ENCODE measurements at regions not wholly inside any gene's neighbourhood (a gene's known extent, or its start where the extent isn't known, plus 50 kb on each side); places are given as distances from the start of the nearest gene placed in this dataset.

DNA sequence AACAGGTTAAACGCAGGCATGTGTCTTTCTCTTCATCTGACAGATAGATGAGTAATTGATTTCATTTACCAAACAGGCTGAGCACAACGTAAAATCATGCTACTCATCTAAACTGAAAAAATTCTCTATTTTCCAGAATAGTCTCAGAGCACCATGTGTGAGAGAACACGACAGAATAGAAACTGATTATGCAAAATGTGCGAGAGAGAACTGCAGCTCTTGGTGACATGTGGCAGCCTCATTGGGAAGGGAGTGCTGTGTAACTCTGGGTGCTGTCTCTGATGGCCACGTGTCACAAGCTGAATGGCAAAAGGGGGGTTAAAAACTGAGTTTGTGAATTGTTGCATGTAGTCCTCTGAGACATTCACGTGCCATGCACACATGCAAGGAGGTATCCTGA lies 143.7 kb upstream of the ATXN1 start:
- Histone ChIP-seq H3K4me2 (ENCODE audit: low read depth, low read length) (no peak overlapping the region), H3K27ac (ENCODE audit: insufficient read depth, low read length) (no peak overlapping the region), H3K23ac (ENCODE audit: low read depth, low read length) (no peak overlapping the region), H3K27me3 (ENCODE audit: control insufficient read depth, insufficient read depth, low read length) (no peaks in the 10 kb centered on the region), H3K14ac (replicated peaks; ENCODE audit: low read depth, low read length) (peak overlapping the region; percentile 48; the same call in 1 of the 2 replicates), H2BK120ac (ENCODE audit: low read depth, low read length) (peak overlapping the region; percentile 30; the same call in 1 of the 2 replicates), H2AK5ac (ENCODE audit: low read depth, low read length) (peak overlapping the region; percentile 60; the same call in 1 of the 2 replicates), H4K5ac (ENCODE audit: low read depth, low read length) (no peak overlapping the region), H3K79me1 (ENCODE audit: low read depth in 1 of 2, low read length in 2 of 2) (no peaks in the 10 kb centered on the region), H2BK20ac (ENCODE audit: low read depth, low read length) (peak overlapping the region; percentile 57; the same call in 1 of the 2 replicates), H3K4me1 (ENCODE audit: control insufficient read depth, insufficient read depth, low read length) (peaks cover 12% of the 10 kb centered on the region), H2BK5ac (ENCODE audit: low read depth, low read length, poor library complexity, severe bottlenecking) (no peak overlapping the region), H4K91ac (ENCODE audit: insufficient read depth, low read depth, low read length) (no peak overlapping the region), H2AFZ (replicated peaks; ENCODE audit: low read length, poor library complexity) (no peak overlapping the region), H3K18ac (ENCODE audit: low read depth, low read length) (no peak overlapping the region), H3K4ac (ENCODE audit: low read depth, low read length) (no peak overlapping the region), H3K56ac (ENCODE audit: extremely low read depth, insufficient read depth, low read length) (no peak overlapping the region), H3K4me3 (ENCODE audit: insufficient read depth, low read depth, low read length) (no peak overlapping the region), H3K36me3 (ENCODE audit: control insufficient read depth, insufficient read depth, low read length) (no peaks in the 10 kb centered on the region), H3K9me3 (ENCODE audit: control insufficient read depth, insufficient read depth, low read length) (no peaks in the 10 kb centered on the region), H3K9ac (ENCODE audit: low read depth, low read length) (no peak overlapping the region), H2AK9ac (replicated peaks; ENCODE audit: low read depth, low read length, poor library complexity) (no peak overlapping the region), H3K9me1 (ENCODE audit: insufficient read depth, low read length) (peaks cover 12% of the 10 kb centered on the region), H2BK15ac (ENCODE audit: low read depth, low read length) (no peak overlapping the region; the same call in 2 of the 3 replicates), H4K8ac (ENCODE audit: low read depth in 2 of 2, low read length in 2 of 2) (peak overlapping the region in 1 of 2 experiments; percentile 9; a peak in 1 of 4 replicates), H4K20me1 (ENCODE audit: insufficient read depth, low read length) (peaks cover 4% of the 10 kb centered on the region; the same call in 1 of the 2 replicates)
- CTCF ChIA-PET: no interaction called here
- WGBS, 2 experiments (ENCODE audit: extremely low coverage in 2 of 2, insufficient read length in 1 of 2): no CpG with 5 or more reads among the region's 6 CpGs
- BruUV-seq (replicated peaks): no TSS peak
- in situ Hi-C loops (cut with MboI; ENCODE audit: low sequenced_read_pairs): no loop called here
- ATAC-seq (ENCODE audit: low read depth) (no peak), DNase-seq (no peak)
- no peak for TF ChIP-seq RCOR1 (IDR thresholded peaks at IDR 0.05; ENCODE audit: insufficient replicate concordance, low read length)
- TF ChIP-seq, protein P1, sequence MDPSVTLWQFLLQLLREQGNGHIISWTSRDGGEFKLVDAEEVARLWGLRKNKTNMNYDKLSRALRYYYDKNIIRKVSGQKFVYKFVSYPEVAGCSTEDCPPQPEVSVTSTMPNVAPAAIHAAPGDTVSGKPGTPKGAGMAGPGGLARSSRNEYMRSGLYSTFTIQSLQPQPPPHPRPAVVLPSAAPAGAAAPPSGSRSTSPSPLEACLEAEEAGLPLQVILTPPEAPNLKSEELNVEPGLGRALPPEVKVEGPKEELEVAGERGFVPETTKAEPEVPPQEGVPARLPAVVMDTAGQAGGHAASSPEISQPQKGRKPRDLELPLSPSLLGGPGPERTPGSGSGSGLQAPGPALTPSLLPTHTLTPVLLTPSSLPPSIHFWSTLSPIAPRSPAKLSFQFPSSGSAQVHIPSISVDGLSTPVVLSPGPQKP (IDR thresholded peaks at IDR 0.05; ENCODE audit: borderline replicate concordance, low read depth, low read length): no peak
- no peak for TF ChIP-seq POLR2A (IDR thresholded peaks at IDR 0.05; ENCODE audit: low read depth, low read length)
- TF ChIP-seq, protein P2, sequence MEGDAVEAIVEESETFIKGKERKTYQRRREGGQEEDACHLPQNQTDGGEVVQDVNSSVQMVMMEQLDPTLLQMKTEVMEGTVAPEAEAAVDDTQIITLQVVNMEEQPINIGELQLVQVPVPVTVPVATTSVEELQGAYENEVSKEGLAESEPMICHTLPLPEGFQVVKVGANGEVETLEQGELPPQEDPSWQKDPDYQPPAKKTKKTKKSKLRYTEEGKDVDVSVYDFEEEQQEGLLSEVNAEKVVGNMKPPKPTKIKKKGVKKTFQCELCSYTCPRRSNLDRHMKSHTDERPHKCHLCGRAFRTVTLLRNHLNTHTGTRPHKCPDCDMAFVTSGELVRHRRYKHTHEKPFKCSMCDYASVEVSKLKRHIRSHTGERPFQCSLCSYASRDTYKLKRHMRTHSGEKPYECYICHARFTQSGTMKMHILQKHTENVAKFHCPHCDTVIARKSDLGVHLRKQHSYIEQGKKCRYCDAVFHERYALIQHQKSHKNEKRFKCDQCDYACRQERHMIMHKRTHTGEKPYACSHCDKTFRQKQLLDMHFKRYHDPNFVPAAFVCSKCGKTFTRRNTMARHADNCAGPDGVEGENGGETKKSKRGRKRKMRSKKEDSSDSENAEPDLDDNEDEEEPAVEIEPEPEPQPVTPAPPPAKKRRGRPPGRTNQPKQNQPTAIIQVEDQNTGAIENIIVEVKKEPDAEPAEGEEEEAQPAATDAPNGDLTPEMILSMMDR (conservative IDR thresholded peaks at IDR 0.05; ENCODE audit: low read depth, low read length): no peak
- TF ChIP-seq RFX5 (IDR thresholded peaks at IDR 0.05; ENCODE audit: low read depth, low read length): no peak
- dilution Hi-C loops (cut with HindIII; ENCODE audit: low sequenced_read_pairs, unreplicated experiment): no loop called here
- POLR2A ChIA-PET (ENCODE audit: unreplicated experiment): no interaction called here
- intact Hi-C loops (cut with micrococcal nuclease): no loop called here
